Lower leg skin (tissue), 4 donors: ENCODE measurements at regions not wholly inside any gene's neighbourhood (a gene's known extent, or its start where the extent isn't known, plus 50 kb on each side); places are given as distances from the start of the nearest gene placed in this dataset.

Source experiments
- DNase-seq, 2 donors: peaks; one replicate each; pipeline ENCODE4 v3.0.0-alpha.2; 2019; ENCODE audit warnings: low spot score in 2 of 2
- H3K4me3 ChIP-seq: fragments of 200-600 bp; sonication (generic); 2 replicates; pipeline ENCODE4 v1.5.1; 2017; ENCODE audit warnings: mild to moderate bottlenecking, low read depth; ENCODE audit not compliant: poor library complexity, severe bottlenecking
- POLR2A ChIP-seq, 2 donors: fragments of 450-650 bp; IDR thresholded peaks; one replicate each; pipeline ENCODE4 v1.6.1; 2016 to 2017; ENCODE audit warnings: antibody characterized with exemption in 2 of 2, mild to moderate bottlenecking in 1 of 2, moderate library complexity in 1 of 2
- WGBS, 2 donors: methylation state at CpG; one replicate each; pipeline ENCODE4 v1.1.5; 2018; 5-methylcytosine and 5-hydroxymethylcytosine counted together
- intact Hi-C: fragments of 100-400 bp; cut with DNase I; formaldehyde crosslinking; loops from one replicate; pipeline ENCODE4 v1.15.0; 2023; ENCODE audit warnings: low total_unique reads
- TF ChIP-seq, protein P1 (sequence below), 3 donors: fragments of 450-650 bp; IDR thresholded peaks; one replicate each; pipeline ENCODE4 v1.5.1; 2016; ENCODE audit warnings: antibody characterized with exemption in 3 of 3, mild to moderate bottlenecking in 3 of 3, moderate library complexity in 2 of 3

DNA sequence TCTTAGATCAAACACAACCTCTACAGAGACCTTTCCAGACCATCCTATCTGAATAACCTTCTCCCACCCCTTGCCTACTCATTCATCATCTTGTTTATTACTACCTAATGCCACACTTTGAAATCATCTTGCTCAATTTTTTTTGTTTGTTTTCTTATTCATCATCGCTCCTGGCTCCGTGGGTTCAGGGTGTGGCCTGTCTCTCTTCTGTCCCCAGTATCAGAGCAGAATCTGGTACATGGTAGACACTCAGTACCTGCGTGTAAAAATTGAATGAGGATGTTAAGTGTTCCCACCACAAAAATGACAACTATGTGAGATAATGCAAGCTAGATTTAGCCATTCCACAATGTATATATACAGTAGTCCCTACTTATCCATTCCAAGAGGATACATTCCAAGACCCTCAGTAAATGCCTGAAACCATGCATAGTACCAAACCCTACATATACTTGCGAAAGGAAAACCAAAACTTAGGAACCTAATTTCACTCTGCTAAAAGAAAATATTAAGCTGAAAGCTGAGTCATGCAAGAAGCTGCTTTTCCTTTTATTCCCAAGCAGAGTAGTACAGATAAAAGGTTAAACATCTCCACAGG is 72.1 kb upstream of the SEC61G start:
- DNase-seq = no peak
- H3K4me3 ChIP-seq = no peak overlapping the region
- intact Hi-C loops = no loop called here
- 63 to 69% methylated on average over 4 of the region's 4 CpGs for WGBS, 2 donors
- TF ChIP-seq, protein P1, sequence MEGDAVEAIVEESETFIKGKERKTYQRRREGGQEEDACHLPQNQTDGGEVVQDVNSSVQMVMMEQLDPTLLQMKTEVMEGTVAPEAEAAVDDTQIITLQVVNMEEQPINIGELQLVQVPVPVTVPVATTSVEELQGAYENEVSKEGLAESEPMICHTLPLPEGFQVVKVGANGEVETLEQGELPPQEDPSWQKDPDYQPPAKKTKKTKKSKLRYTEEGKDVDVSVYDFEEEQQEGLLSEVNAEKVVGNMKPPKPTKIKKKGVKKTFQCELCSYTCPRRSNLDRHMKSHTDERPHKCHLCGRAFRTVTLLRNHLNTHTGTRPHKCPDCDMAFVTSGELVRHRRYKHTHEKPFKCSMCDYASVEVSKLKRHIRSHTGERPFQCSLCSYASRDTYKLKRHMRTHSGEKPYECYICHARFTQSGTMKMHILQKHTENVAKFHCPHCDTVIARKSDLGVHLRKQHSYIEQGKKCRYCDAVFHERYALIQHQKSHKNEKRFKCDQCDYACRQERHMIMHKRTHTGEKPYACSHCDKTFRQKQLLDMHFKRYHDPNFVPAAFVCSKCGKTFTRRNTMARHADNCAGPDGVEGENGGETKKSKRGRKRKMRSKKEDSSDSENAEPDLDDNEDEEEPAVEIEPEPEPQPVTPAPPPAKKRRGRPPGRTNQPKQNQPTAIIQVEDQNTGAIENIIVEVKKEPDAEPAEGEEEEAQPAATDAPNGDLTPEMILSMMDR (IDR thresholded peaks at IDR 0.05) = no peak
- no peak for TF ChIP-seq POLR2A (IDR thresholded peaks at IDR 0.05)

DNA sequence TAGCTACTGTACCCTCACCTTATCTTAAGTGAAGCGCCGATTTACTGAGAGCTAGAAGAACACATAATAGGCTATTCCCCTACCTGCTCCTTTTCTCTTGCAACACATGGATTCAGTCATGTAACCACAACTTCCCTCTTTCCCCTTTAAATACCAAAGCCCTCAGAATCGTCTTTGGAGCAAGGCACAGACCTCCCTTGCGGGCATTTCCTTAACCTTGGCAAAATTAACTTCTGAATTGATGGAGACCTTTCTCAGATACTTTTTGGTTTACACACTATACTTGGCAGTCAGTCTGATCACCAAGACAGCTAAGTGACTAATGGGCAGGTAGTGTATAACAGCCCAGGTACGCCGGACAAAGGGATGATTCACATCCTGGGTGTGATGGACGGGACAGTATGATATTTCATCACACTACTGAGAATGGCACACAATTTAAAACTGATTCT is 72.7 kb upstream of the SEC61G start:
- DNase-seq = no peak
- intact Hi-C loops = no loop called here
- no peak overlapping the region for H3K4me3 ChIP-seq
- 48 to 73% methylated on average over 7 of the region's 7 CpGs for WGBS, 2 donors
- TF ChIP-seq, protein P1 (IDR thresholded peaks at IDR 0.05) = no peak
- no peak for TF ChIP-seq POLR2A (IDR thresholded peaks at IDR 0.05)

DNA sequence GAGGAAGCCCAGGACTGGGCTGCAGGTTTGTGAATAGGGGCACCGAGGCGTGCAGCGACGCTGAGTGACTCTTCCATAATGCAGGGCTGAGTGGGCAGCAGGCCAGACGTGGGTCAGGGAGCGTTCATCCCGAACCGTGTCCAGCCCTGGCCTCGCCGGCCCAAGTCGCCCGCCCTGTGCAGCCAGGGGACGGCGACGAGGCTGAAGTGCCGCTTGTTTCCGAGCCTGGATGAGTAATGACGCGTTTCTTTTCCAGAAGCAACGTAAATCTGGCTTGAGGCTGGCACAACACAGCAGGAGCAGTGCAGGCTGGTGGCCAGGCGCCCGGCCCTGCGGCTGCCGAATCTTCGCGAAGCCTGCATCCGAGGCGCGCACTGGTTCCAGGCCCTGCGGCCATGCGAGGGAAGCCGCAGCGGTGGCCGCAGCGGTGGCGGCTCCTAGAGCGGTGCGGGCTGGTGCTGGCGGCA is 74.0 kb upstream of the SEC61G start:
- H3K4me3 ChIP-seq = no peak overlapping the region
- DNase-seq = no peak
- no peak for TF ChIP-seq POLR2A (IDR thresholded peaks at IDR 0.05)
- TF ChIP-seq, protein P1 (IDR thresholded peaks at IDR 0.05) = no peak
- WGBS, 2 donors = 93% methylated on average over 38 to 39 of the region's 39 CpGs
- intact Hi-C loops = no loop called here

DNA sequence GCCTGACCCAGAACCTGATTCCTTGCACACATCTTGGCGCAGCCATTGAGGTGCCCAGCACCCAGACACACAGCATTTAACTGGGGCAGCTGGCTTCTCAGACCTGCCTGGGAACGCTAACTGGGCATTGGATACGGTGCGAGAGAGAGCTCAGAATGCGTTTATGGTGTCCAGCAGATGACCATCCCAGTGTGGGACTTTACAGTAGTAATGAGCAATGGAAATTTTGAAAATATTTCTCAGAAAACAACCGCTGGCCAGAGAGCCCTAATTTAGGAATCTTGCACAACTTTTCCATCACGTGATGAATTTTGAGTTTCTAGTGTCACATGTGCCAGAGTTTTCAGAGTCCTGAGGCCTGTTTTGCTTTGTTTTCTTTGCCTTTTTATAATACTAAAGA is 78.2 kb upstream of the SEC61G start:
- intact Hi-C loops = no loop called here
- no peak for DNase-seq
- TF ChIP-seq POLR2A (IDR thresholded peaks at IDR 0.05) = no peak
- TF ChIP-seq, protein P1 (IDR thresholded peaks at IDR 0.05) = no peak
- H3K4me3 ChIP-seq = no peak overlapping the region
- 60 to 72% methylated on average over 7 of the region's 7 CpGs for WGBS, 2 donors

DNA sequence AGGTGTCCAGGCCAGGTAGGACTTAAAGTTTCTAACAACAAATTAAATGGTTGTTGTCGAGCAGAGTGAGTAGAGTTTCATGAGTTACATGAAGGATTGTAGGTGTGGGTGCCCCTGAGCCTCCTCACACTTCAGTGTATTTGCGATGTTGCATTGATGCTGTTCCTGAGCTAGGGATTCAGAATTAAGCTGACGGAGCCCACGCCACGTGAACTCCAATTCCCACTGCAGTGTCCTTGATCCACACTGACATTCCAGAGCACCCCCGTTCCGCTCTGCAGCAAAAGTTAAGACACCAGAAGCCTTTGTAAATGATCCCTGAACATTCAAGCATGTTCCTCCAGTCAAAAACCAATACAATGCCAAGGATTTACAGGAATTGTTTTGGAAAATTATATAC is 78.8 kb upstream of the SEC61G start:
- DNase-seq = no peak
- no peak for TF ChIP-seq POLR2A (IDR thresholded peaks at IDR 0.05)
- TF ChIP-seq, protein P1 (IDR thresholded peaks at IDR 0.05) = no peak
- 85 to 87% methylated on average over 7 of the region's 7 CpGs for WGBS, 2 donors
- H3K4me3 ChIP-seq = no peak overlapping the region
- intact Hi-C loops = no loop called here
